Fibroblast of skin of left biceps (primary cell): ENCODE measurements at regions not wholly inside any gene's neighbourhood (a gene's known extent, or its start where the extent isn't known, plus 50 kb on each side); places are given as distances from the start of the nearest gene placed in this dataset.
"Not testable (repeated sequence)": the region's sequence is repeated elsewhere in the genome, so short reads cannot be mapped to it uniquely, and the experiment has no call there.

Experiments
- DNase-seq, 2 experiments: peaks; one replicate each; pipeline ENCODE4 v3.0.0-alpha.2; 2013; ENCODE audit warnings: low read depth in 2 of 2

- no peak for DNase-seq
Measured at GRCh38 chr3:40753291-40753770, 228.6 kb downstream of the ZNF621 start.

DNA sequence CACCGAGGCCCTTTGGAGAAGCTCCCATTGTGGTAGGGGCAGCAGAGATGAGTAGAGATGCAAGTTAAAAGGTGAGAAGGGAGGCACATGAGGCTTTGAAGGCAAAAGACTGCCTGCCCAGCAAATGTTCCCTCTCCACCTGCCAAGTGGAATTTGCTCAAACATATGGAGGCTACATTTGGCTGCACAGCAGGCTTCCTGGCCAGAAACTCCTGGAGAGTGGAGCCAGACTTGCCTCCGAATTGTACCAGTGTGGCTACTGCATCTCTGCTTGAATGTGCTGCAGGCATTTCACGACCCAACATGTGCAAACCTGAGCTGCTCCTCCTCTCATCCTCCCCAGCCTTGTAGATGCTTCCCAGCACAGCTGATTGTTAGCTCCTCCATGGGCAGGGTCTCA lies 229.2 kb downstream of the ZNF621 start:
- no peak for DNase-seq

- no peak for DNase-seq
Measured at GRCh38 chr3:40754994-40755393, 230.2 kb downstream of the ZNF621 start.

- DNase-seq: no peak
Measured at GRCh38 chr3:40756500-40756899, 231.7 kb downstream of the ZNF621 start.

DNA sequence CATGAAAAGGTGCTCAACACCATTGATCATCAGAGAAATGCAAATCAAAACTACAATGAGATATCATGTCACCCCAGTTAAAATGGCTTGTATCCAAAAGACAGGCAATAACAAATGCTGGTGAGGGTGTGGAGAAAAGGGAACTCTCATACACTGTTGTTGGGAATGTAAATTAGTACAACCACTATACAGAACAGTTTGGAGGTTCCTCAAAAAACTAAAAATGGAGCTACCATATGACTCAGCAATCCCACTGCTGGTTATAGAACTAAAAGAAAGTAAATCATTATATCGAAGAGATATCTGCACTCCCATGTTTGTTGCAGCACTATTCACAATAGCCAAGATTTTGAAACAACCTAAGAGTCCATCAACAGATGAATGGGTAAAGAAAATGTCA lies 238.0 kb downstream of the ZNF621 start:
- DNase-seq: not testable (repeated sequence)

DNA sequence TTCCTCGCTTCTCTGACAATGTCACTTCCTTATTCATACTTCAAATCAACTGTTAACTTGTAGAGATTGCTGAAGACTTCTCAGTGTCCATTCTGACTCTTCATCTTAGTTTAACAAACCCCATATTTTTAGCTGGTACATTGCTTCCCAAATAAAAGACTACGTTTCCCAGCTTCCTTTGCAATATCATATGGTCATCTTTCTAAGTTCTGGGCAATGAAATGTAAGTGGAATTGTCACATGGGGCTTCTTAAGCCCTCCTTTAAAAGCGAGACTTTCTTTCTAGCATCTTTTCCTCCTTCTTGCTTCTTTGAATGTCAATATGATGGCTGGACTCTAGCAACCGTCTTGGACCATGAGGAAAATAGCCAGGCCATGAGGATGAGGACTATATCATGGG lies 239.0 kb downstream of the ZNF621 start:
- DNase-seq: no peak

DNA sequence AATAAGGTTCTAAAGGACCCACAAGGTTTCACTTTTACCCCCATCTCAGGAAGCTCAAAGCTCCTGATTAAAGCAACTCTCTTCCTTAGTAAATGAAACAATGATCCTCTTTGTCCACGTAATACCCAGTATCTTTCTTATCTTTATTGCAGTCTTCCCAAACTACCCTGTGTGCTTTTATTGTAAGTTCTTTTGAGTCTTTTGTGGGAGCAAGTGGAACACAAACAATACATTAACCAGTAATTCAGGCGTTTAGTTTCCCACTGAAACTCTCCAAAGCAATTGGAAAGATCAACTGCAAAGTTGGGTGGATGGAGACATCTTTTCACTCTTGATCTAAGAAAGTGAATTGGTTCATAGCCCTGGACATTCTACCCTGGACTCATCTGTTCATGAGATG lies 240.0 kb downstream of the ZNF621 start:
- no peak for DNase-seq

DNA sequence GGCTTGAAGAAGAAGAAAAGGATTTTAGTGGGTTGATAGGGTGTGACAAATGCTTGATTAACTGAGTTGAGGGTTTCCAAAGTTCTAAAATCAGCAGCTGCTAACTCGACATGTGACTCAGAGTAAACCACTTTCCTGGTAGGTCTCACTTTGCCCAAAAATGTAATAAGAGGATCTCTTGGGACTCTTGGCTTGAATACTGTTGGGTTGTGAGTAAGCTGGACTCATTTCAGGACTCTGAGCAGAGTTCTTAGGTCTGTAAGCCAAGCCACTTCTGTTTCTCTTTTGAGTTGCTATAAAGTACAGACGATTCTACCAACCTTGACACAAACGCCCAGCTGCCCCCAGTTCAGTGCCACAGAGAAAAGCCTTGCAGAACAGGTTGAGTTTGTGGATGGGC lies 241.1 kb downstream of the ZNF621 start:
- peak in 1 of 2 experiments; percentile 3 for DNase-seq

GRCh38 chr3:40766396-40766795 lies 241.6 kb downstream of the ZNF621 start:
- DNase-seq: no peak

DNA sequence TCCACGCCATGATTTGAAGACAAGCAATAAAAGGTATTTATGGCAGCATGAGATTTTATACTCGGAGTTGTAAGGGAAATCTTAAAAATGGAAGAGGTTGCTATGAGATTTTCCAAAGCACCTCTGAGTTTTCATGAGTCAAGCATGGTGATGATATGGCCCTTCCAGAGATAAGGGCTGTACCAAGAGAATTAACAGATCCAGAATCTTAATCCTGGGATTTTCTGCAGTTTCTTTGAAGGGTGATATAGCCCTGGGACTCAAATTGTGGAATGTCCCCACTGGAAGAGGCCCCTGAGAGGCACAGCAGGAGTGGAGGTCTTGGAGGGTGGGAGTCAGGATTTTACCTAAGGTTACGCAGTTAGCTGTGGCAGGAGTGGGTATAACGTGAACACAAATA lies 243.3 kb downstream of the ZNF621 start:
- no peak for DNase-seq

DNA sequence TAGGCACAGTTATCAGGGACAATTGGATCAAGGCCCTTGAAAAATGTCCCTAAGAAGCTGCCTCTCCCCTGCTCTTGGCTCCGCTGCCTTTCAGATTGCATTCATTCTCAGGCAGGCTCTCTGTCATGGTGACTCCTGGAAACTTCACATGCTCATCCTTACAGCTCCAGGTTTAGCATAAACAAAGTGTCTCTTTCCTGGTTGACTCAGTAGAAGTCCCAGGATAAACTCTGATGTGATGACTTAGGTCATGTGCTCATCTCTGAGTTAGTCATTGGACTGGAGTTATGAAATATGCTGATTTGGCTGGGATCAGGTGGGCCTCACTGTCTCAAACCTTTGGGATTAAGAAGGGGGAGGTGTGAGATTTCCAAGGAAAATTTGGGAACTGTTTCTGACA lies 243.8 kb downstream of the ZNF621 start:
- DNase-seq: no peak

DNA sequence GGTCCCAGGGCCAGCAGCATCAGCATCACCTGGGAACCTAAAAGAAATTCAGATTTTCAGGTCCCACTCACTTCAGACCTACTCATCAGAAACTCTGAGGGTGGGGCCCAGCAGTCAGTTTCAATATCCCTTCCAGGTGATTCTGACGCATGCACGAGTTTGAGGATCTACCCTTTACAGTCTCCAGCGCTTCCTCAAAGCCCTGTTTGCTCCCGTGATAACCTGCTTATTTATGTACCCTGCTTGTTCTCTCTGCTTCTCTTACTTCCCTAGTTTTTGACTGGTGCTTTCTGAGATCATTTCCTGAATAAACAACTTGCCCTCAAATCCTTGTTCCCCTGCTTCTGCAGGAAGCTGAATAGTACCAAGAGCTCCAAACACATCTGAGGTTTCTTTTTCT lies 245.3 kb downstream of the ZNF621 start:
- DNase-seq: no peak

- DNase-seq: no peak
Measured at GRCh38 chr3:40771112-40771511, 246.4 kb downstream of the ZNF621 start.

DNA sequence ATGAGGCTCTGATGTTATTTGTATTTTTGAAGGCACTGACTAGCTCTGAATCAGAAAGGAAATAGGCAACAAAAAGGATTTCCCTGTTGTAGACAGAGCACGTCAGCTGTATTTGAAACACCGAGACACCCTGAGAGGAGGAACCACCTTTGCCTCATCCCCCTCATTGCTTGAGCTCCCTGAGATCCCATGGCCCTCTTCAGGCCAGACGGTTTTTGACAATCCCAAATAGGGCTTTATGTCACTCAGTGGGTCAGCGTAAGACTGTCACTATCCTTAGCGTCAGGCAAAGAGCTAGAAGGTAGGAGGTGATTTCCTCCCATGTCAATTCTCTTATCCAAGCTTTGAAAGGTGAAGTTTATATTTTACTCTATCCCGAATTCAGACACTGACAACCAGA lies 254.3 kb downstream of the ZNF621 start:
- DNase-seq: no peak

DNA sequence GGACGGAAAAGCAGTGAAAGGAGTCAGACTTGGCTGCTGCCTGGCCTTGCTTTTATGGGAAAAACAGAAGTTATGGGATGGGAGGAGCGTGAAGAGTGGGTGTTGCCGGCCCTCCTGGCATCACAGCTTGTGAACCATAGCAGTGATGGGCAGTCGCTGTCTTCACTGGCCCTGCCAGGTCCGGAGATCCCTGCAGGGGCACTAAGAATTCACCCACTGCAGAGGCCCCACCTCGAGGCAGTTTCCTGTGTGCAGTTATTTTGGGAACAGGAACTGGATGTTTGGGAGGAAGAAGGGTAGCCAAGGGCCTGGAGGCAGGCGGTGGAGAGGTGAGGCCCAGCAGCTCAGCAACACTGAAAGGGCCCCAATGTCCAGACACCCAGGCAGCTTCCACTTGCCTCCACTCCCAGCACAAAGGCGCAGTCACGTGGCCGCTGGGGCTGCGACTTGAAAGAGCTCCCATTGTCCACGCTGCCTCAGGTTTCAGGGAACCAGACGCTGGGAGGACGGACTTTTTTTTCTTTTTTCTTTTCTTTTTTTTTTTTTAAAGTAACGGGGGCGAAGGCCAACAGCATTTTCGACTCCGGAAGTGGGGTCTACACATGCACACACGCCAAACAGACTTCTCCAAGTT lies 255.6 kb downstream of the ZNF621 start:
- DNase-seq: peak in 1 of 2 experiments; percentile 5

DNA sequence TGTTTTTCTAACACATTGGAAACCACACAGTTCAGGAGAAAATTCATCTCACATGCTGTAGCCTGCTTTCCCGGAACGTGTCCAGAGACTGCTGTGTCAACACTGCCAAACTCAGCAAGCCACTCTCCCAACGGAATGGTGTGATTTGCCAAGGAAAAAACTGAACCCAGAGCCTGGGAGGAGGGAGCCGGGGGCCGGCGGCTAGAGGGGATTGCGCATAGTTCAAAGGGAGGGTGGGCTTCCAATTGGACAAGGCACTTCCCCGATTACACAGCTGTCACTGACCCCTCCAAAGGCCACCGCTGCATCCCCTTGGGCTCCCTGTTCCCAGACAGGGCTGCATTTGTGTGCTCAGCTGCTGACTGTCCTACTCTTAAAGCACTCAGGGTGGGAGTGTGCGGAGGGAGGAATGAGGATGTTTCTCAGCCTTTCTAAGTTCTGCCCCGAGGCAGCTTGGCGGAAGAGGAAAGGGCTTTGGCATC lies 256.2 kb downstream of the ZNF621 start:
- no peak for DNase-seq

DNA sequence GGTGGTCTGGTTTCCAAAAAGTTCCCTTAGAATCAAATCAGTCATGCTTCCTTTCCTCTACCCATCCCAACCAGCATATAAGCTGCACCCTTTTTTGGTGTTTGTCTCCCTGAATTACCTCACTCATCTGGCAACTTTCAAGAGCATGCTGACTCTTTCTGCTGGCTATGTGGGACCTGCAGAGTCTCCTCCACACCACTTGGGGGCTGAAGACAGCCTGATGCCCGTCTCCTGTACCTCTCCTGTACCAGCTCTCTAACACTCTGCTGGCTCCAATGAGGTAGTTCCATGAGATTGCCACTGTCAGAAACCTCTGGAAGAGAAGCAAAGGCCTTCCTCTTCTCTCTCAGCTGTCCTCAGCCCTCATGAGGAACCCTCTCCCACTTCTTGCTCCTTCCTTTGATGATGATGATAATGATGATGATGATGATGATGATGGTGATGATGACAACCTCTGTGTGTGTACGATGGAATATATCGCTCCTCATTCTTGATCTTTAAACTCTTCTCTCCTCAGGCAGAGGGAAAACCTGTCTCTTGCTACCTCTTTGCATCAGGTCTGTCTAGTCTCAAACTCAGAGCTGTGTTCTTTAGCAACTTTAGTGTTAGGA lies 257.5 kb downstream of the ZNF621 start:
- no peak for DNase-seq

DNA sequence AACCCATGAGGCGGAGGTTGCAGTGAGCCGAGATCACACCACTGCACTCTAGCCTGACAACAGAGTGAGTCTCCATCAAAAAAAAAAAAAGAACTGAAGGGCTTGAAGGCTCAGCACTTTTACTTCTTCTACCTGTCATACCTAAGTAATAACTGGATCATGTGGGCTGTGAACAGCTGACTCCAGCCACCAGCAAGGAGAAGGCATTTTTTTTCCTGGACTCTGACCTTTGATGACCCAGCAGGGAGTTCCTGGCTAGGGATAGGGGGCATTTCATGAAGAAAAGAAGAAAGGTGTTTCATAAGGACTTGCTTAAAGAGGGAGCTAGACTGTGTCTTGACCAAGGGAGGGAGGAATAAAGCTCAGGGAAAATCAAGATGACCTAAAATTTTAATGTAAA lies 266.0 kb downstream of the ZNF621 start:
- DNase-seq: no peak

- no peak for DNase-seq
Measured at GRCh38 chr3:40793730-40794129, 269.0 kb downstream of the ZNF621 start.

DNA sequence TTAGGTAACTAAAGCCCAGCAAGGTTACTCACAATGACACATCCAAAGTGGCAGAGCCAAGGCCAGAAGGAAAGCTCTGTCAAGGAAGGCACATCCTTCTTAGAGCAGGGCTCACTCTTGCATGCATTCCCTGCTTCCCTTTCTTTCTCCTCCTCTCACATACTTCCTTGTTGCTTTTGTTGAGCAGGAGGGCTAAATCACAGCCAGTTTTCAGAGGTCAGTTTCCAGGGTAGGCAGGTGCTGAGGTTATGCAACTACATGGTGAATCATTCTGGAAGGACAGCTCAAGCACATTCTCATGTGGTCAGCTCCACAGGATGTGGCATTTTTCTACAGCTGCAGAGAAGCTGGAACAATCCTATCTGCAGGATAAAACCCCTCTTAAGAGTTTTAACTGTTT lies 275.6 kb downstream of the ZNF621 start:
- DNase-seq: peak; percentile 21 to 35

DNA sequence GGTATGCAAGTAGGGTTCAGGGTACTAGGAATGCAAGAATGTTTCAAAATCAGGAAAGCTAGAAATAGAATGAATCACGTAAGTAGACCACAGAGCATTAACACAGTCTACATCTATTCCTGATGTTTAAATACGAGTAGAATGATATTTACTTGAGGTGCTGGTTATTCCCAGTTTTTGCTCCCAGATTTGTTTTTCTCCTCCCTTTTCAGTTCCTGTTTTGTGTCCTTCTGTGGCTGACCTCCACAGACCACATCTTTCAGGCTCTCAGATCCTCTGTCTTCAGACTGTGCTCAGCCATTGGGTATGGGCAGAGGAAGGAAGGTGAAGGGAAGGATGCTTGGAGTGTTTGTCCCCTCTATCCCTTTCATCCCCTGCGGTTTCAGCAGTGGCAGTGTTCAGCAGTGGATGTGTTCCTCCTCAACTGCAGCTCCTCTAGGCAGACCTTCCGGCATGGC lies 276.6 kb downstream of the ZNF621 start:
- no peak for DNase-seq

- no peak for DNase-seq
Measured at GRCh38 chr3:40803311-40803710, 278.6 kb downstream of the ZNF621 start.

DNA sequence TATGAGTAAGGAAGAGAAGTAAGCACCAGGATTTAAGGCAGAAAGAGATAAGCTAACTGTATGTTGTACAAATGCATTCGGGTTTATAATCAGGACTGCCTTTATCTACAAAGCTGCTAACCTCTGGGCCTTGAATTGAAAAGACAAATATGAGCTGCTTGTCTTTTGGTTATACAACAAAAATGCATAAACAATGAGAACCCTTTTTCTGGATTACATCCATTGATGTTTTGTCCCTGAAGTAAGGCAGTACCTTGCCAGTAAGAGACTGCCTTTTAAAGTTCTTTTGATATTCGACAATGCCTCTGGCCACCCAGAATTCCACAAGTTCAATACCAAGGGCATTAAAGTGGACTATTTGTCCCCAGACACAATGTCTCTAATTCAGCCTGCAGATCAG lies 280.7 kb downstream of the ZNF621 start:
- DNase-seq: no peak

GRCh38 chr3:40810813-40811212 lies 286.1 kb downstream of the ZNF621 start:
- no peak for DNase-seq
